ENCODE measurements at regions not wholly inside any gene's neighbourhood (a gene's known extent, or its start where the extent isn't known, plus 50 kb on each side); places are given as distances from the start of the nearest gene placed in this dataset.

DNA sequence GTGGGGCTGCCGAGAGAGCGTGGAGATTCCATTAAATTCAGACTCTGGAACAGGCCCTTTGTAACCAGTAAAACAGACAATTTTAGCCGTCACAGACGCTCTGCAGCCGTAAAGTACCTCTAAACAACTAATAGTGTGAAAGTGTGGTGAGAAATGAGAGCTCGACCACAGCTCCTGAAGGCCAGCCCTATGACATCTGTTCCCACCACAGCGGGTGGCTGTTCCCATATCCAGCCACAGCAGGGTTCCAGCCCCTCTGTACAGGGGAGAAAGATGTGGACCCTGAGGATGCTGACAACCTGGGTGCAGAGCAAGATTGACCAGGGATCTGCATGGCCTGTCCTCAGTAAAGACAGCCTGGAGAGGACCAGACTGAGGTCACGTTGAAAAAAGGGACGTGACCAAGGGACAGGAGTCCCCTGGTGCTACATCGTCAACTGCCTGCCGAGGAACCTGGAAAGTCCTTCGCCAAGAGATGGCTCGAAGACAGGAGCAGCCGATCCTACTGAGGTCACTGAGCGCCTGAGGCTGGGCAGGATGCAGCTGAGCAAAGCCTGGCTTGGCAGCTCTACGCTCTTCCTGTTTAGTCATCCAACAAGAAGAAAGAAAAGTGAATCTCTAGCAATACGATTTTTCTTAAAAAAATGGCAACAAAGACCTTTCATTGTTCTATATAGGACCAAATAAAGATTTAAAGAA lies 831.7 kb downstream of the RNF144A start:
- TF ChIP-seq, protein P1, sequence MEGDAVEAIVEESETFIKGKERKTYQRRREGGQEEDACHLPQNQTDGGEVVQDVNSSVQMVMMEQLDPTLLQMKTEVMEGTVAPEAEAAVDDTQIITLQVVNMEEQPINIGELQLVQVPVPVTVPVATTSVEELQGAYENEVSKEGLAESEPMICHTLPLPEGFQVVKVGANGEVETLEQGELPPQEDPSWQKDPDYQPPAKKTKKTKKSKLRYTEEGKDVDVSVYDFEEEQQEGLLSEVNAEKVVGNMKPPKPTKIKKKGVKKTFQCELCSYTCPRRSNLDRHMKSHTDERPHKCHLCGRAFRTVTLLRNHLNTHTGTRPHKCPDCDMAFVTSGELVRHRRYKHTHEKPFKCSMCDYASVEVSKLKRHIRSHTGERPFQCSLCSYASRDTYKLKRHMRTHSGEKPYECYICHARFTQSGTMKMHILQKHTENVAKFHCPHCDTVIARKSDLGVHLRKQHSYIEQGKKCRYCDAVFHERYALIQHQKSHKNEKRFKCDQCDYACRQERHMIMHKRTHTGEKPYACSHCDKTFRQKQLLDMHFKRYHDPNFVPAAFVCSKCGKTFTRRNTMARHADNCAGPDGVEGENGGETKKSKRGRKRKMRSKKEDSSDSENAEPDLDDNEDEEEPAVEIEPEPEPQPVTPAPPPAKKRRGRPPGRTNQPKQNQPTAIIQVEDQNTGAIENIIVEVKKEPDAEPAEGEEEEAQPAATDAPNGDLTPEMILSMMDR (conservative IDR thresholded peaks at IDR 0.05; ENCODE audit: control insufficient read depth, insufficient read depth, low read depth, low read length) = no peak
- peak; percentile 31 for DNase-seq (ENCODE audit: low read depth)
- no peak overlapping the region for H3K4me3 ChIP-seq (ENCODE audit: control insufficient read depth, low read depth, low read length)

DNA sequence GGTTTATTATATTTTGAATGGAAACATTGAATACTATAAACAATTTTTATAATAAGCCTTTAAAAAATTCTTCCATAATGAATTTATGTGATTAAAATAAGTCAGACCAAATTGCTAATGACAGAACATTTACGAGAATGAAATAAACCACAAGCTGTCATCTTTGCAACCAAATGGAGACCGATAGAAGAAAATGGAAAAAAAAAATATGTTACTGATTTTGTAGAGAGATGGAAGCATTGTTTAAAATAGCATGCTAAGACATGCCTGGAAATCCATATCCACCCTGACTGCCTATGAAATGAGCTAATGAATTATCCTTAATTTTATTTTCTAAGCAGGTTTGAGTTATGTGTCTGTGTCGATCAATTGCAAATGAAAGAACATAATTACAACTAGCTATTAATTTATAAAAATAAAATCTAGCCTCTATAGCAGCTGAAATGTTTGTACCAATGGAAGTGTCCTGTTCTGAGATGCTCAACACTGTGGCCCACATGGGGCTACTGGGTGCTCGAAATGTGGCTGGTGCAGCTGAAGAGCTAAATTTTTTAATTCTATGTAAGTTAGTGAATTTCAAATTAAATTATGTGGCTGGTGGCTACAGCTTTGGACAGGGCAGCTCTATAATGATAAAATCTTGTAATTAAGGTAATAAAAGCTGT lies 832.8 kb downstream of the RNF144A start:
- H3K4me3 ChIP-seq (ENCODE audit: control insufficient read depth, low read depth, low read length) = no peak overlapping the region
- TF ChIP-seq, protein P1 (conservative IDR thresholded peaks at IDR 0.05; ENCODE audit: control insufficient read depth, insufficient read depth, low read depth, low read length) = no peak
- DNase-seq (ENCODE audit: low read depth) = no peak

DNA sequence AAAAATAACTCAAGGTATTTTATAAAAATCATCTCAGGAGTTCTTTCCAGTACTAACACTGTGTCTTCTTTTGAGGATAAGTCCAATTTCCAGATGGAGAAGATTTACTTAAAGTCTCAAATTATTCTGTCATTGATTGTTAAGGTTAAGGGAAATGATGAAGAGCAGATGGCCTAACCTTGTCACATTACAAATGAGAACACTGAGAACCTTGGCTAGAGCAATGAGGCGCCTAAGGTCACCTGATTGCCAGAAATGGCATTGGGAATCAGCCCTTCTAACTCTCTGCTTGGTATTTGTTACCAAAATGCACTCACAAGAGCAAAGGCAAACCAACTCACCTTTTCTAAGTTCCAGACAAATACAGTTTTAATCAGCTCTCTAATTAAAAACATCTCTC lies 835.1 kb downstream of the RNF144A start:
- TF ChIP-seq, protein P1 (conservative IDR thresholded peaks at IDR 0.05; ENCODE audit: control insufficient read depth, insufficient read depth, low read depth, low read length) = no peak
- no peak overlapping the region for H3K4me3 ChIP-seq (ENCODE audit: control insufficient read depth, low read depth, low read length)
- DNase-seq (ENCODE audit: low read depth) = no peak

DNA sequence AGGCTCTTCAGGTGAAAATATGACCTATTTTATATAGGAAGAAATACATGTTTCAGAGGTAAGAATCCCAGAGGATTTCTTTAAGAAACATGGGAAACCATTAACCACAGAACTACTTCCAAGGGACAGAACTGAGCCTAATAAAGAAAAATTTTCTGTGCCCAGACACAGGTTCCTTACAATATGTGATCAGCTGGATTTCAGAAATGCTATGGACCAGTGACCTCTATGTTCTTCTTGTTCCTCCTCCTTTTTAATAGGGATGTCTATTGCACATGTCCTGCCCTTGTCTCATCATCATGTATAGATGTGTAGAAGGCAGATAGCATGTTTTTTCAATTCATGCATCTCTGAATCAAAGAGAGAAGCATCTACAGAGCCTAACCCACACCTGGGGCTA lies 836.6 kb downstream of the RNF144A start:
- H3K4me3 ChIP-seq (ENCODE audit: control insufficient read depth, low read depth, low read length) = no peak overlapping the region
- TF ChIP-seq, protein P1 (conservative IDR thresholded peaks at IDR 0.05; ENCODE audit: control insufficient read depth, insufficient read depth, low read depth, low read length) = no peak
- no peak for DNase-seq (ENCODE audit: low read depth)

DNA sequence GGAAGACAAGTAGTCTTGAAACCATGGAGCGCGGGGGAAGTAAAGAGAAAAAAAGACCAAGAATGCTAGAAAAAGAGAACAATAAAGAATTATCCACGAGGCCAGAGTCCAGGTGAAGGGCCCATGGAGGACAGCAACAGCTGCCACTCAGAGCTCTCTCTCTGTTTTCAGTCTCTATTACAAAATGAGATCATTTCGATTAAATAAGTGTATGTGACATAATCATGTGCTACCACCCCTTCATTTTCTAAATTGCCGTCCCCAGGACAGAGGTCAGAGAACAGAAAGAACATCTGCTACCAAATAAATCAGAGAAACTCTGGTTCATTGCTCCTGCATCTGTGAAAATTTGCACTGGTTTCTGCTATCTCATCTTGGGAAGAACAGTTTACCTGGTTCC lies 838.7 kb downstream of the RNF144A start:
- TF ChIP-seq, protein P1 (conservative IDR thresholded peaks at IDR 0.05; ENCODE audit: control insufficient read depth, insufficient read depth, low read depth, low read length) = no peak
- H3K4me3 ChIP-seq (ENCODE audit: control insufficient read depth, low read depth, low read length) = no peak overlapping the region
- DNase-seq (ENCODE audit: low read depth) = no peak

DNA sequence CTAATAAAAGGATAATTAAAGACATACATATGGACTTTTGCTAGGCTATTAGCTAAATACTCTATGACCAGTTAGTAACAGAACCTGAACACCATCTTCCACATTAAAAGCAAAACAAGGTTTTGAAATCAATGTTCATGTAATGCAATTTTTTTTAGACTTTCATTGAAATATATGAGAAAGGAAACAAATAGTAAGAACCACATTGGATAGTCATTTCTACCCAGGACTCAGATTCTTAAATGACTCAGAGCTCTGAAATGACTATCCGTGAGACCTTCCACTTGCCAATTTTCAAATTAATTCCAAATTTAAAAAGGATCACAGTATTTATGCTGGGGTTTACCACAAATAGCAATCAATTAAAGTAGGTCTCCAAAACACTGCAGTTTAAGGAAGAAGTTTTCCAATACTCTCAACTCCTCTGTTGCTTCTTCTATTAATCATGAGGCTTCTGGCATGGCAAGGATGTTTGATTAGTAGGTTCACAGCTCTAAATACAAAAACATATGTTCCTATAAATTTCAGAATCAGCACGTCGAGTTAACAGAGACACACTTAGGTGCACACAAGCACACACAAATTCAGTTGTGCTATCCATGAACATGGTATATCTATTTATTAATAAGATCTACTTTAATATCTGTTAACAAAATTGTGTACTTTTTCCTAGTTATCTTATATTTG lies 841.0 kb downstream of the RNF144A start:
- peak; percentile 65 for DNase-seq (ENCODE audit: low read depth)
- no peak overlapping the region for H3K4me3 ChIP-seq (ENCODE audit: control insufficient read depth, low read depth, low read length)
- TF ChIP-seq, protein P1 (conservative IDR thresholded peaks at IDR 0.05; ENCODE audit: control insufficient read depth, insufficient read depth, low read depth, low read length) = no peak

Data from fibroblast of mammary gland (primary cell).